T-helper 2 cell treated with Interferon-gamma antibody and Interleukin-4, amounts not matched to agents 5 μg/mL and 100 μg/mL, for 36 hours (primary cell): ENCODE measurements at regions not wholly inside any gene's neighbourhood (a gene's known extent, or its start where the extent isn't known, plus 50 kb on each side); places are given as distances from the start of the nearest gene placed in this dataset.
"Not testable (repeated sequence)": the region's sequence is repeated elsewhere in the genome, so short reads cannot be mapped to it uniquely, and the experiment has no call there.

Experiments
- DNase-seq: peaks from one replicate; pipeline ENCODE4 v3.0.0; 2021; ENCODE audit warnings: low spot score
- H3K27ac Mint-ChIP-seq: one replicate; pipeline ENCODE4 v1.8.0; 2021; ENCODE audit warnings: mild to moderate bottlenecking, mixed read lengths
- H3K27me3 Mint-ChIP-seq: one replicate; pipeline ENCODE4 v1.8.0; 2021; ENCODE audit warnings: low read depth, mixed read lengths
- H3K36me3 Mint-ChIP-seq: one replicate; pipeline ENCODE4 v1.8.0; 2021; ENCODE audit warnings: low read depth, mixed read lengths
- H3K4me1 Mint-ChIP-seq: one replicate; pipeline ENCODE4 v1.8.0; 2021; ENCODE audit warnings: low read depth, mixed read lengths
- H3K4me3 Mint-ChIP-seq: one replicate; pipeline ENCODE4 v1.8.0; 2022; ENCODE audit warnings: mild to moderate bottlenecking, moderate library complexity, mixed read lengths
- H3K9me3 Mint-ChIP-seq: one replicate; pipeline ENCODE4 v1.8.0; 2021; ENCODE audit warnings: mixed read lengths

- no peak overlapping the region for H3K4me3 Mint-ChIP-seq
- H3K27ac Mint-ChIP-seq, result no peak overlapping the region
These were observed 153.9 kb upstream of the TBL1XR1 start for GRCh38 chr3:177351206-177351605.

GRCh38 chr3:177351757-177352158, 154.5 kb upstream of the TBL1XR1 start:
- peaks cover 10% of the 10 kb centered on the region for H3K4me1 Mint-ChIP-seq
- no peaks in the 10 kb centered on the region for H3K9me3 Mint-ChIP-seq
- no peak for DNase-seq
- no peaks in the 10 kb centered on the region for H3K27me3 Mint-ChIP-seq
- no peaks in the 10 kb centered on the region for H3K36me3 Mint-ChIP-seq
- H3K27ac Mint-ChIP-seq, result no peak overlapping the region
- H3K4me3 Mint-ChIP-seq, result no peak overlapping the region

More at GRCh38 chr3:177351206-177351605, 153.9 kb upstream of the TBL1XR1 start:
- H3K36me3 Mint-ChIP-seq, result no peaks in the 10 kb centered on the region
- no peaks in the 10 kb centered on the region for H3K27me3 Mint-ChIP-seq
- no peak for DNase-seq
- H3K9me3 Mint-ChIP-seq, result no peaks in the 10 kb centered on the region
- peaks cover 9% of the 10 kb centered on the region for H3K4me1 Mint-ChIP-seq

GRCh38 chr3:177352424-177352823, 155.1 kb upstream of the TBL1XR1 start:
- H3K27me3 Mint-ChIP-seq, result no peaks in the 10 kb centered on the region
- H3K36me3 Mint-ChIP-seq, result no peaks in the 10 kb centered on the region
- DNase-seq, result no peak
- peaks cover 16% of the 10 kb centered on the region for H3K4me1 Mint-ChIP-seq
- H3K27ac Mint-ChIP-seq, result no peak overlapping the region
- H3K9me3 Mint-ChIP-seq, result no peaks in the 10 kb centered on the region
- H3K4me3 Mint-ChIP-seq, result no peak overlapping the region

GRCh38 chr3:177353140-177353539, 155.9 kb upstream of the TBL1XR1 start:
- Mint-ChIP-seq H3K27me3 (no peaks in the 10 kb centered on the region), H3K4me1 (peaks cover 20% of the 10 kb centered on the region), H3K27ac (no peak overlapping the region), H3K36me3 (no peaks in the 10 kb centered on the region), H3K4me3 (no peak overlapping the region), H3K9me3 (no peaks in the 10 kb centered on the region)
- no peak for DNase-seq

- H3K4me1 Mint-ChIP-seq, result peaks cover 27% of the 10 kb centered on the region
- DNase-seq, H3K4me3 Mint-ChIP-seq, H3K36me3 Mint-ChIP-seq, H3K9me3 Mint-ChIP-seq, H3K27me3 Mint-ChIP-seq, H3K27ac Mint-ChIP-seq: not testable (repeated sequence)
These were observed 156.6 kb upstream of the TBL1XR1 start for GRCh38 chr3:177353879-177354278.

- DNase-seq, result no peak
- H3K4me1 Mint-ChIP-seq, result peaks cover 31% of the 10 kb centered on the region
- H3K27me3 Mint-ChIP-seq, result no peaks in the 10 kb centered on the region
- H3K4me3 Mint-ChIP-seq, result no peak overlapping the region
- H3K36me3 Mint-ChIP-seq, result no peaks in the 10 kb centered on the region
- no peak overlapping the region for H3K27ac Mint-ChIP-seq
- H3K9me3 Mint-ChIP-seq, result no peaks in the 10 kb centered on the region
These were observed 157.2 kb upstream of the TBL1XR1 start for GRCh38 chr3:177354466-177354865.

GRCh38 chr3:177356113-177356512, 158.8 kb upstream of the TBL1XR1 start:
- Mint-ChIP-seq H3K36me3 (no peaks in the 10 kb centered on the region), H3K9me3 (no peaks in the 10 kb centered on the region), H3K27me3 (no peaks in the 10 kb centered on the region), H3K4me1 (peaks cover 39% of the 10 kb centered on the region), H3K27ac (no peak overlapping the region), H3K4me3 (no peak overlapping the region)
- DNase-seq, result no peak

- Mint-ChIP-seq H3K36me3 (no peaks in the 10 kb centered on the region), H3K27ac (no peak overlapping the region), H3K27me3 (peaks cover 3% of the 10 kb centered on the region)
These were observed 159.7 kb upstream of the TBL1XR1 start for GRCh38 chr3:177356952-177357351.

GRCh38 chr3:177357352-177358090, 160.2 kb upstream of the TBL1XR1 start:
- DNase-seq, result peak; percentile 29
- no peaks in the 10 kb centered on the region for H3K9me3 Mint-ChIP-seq
- peak overlapping the region; percentile 83 for H3K4me3 Mint-ChIP-seq
- peaks cover 40% of the 10 kb centered on the region for H3K4me1 Mint-ChIP-seq
- no peaks in the 10 kb centered on the region for H3K36me3 Mint-ChIP-seq
- peaks cover 3% of the 10 kb centered on the region for H3K27me3 Mint-ChIP-seq
- H3K27ac Mint-ChIP-seq, result peak overlapping the region; percentile 94

More at GRCh38 chr3:177356952-177357351, 159.7 kb upstream of the TBL1XR1 start:
- no peak for DNase-seq
- Mint-ChIP-seq H3K4me3 (no peak overlapping the region), H3K4me1 (peaks cover 40% of the 10 kb centered on the region), H3K9me3 (no peaks in the 10 kb centered on the region)

- H3K9me3 Mint-ChIP-seq, result no peaks in the 10 kb centered on the region
- peaks cover 3% of the 10 kb centered on the region for H3K27me3 Mint-ChIP-seq
- DNase-seq, result peak; percentile 76
- H3K4me1 Mint-ChIP-seq, result peaks cover 40% of the 10 kb centered on the region
- H3K36me3 Mint-ChIP-seq, result no peaks in the 10 kb centered on the region
- peak overlapping the region; percentile 83 for H3K4me3 Mint-ChIP-seq
- peak overlapping the region; percentile 94 for H3K27ac Mint-ChIP-seq
These were observed 161.1 kb upstream of the TBL1XR1 start for GRCh38 chr3:177358091-177358976.

GRCh38 chr3:177358977-177359592, 161.8 kb upstream of the TBL1XR1 start:
- Mint-ChIP-seq H3K4me3 (peak overlapping the region; percentile 83), H3K27me3 (peaks cover 3% of the 10 kb centered on the region), H3K27ac (peak overlapping the region; percentile 94), H3K9me3 (no peaks in the 10 kb centered on the region), H3K4me1 (peaks cover 40% of the 10 kb centered on the region), H3K36me3 (no peaks in the 10 kb centered on the region)
- peak; percentile 37 for DNase-seq

GRCh38 chr3:177359593-177360357, 162.5 kb upstream of the TBL1XR1 start:
- H3K9me3 Mint-ChIP-seq, result no peaks in the 10 kb centered on the region
- H3K27ac Mint-ChIP-seq, result peak overlapping the region; percentile 94
- H3K4me3 Mint-ChIP-seq, result peak overlapping the region; percentile 83
- H3K36me3 Mint-ChIP-seq, result no peaks in the 10 kb centered on the region
- peaks cover 40% of the 10 kb centered on the region for H3K4me1 Mint-ChIP-seq
- peaks cover 3% of the 10 kb centered on the region for H3K27me3 Mint-ChIP-seq
- DNase-seq, result peak; percentile 93
